ENCODE measurements at regions not wholly inside any gene's neighbourhood (a gene's known extent, or its start where the extent isn't known, plus 50 kb on each side); places are given as distances from the start of the nearest gene placed in this dataset.

GRCh38 chr10:81042647-81043046 is 504.9 kb downstream of the SH2D4B start:
- TF ChIP-seq TAF1 (IDR thresholded peaks at IDR 0.05; ENCODE audit: low read depth) (no peak), MAX (IDR thresholded peaks at IDR 0.05) (no peak), EGR1 (IDR thresholded peaks at IDR 0.05) (no peak), YY1 (IDR thresholded peaks at IDR 0.05; ENCODE audit: low read depth) (no peak)

Data from Ishikawa (cell line).